Heart left ventricle (tissue), 13 donors: ENCODE measurements at regions not wholly inside any gene's neighbourhood (a gene's known extent, or its start where the extent isn't known, plus 50 kb on each side); places are given as distances from the start of the nearest gene placed in this dataset.

Source experiments
- CTCF ChIP-seq, 12 donors: fragments of 200-600 bp; sonication (generic) in 4 of 12; IDR thresholded peaks; one replicate each; pipeline versions ENCODE4 v1.5.0 to v1.8.0; 2018 to 2022; ENCODE audit warnings: antibody characterized with exemption in 12 of 12, mild to moderate bottlenecking in 5 of 12
- POLR2A ChIP-seq, 2 donors: fragments of 450-650 bp; IDR thresholded peaks; one replicate each; pipeline ENCODE4 v1.6.1; 2017; ENCODE audit warnings: antibody characterized with exemption in 2 of 2, mild to moderate bottlenecking in 2 of 2, moderate library complexity in 2 of 2
- donor health status: ischemic (EF 13 %, LVEDD 7.1; RV severe dilation, severe dysfunction).
- donor health status: DM: no; HTN: yes; CAD: no.
- donor health status: DM: no; HTN: no; CAD: no.
- donor health status: ischemic (EF 25% LVEDD 6.9; RV normal size, moderate dysfunction).
- donor health status: ischemic (EF 25% LVEDD 5.7; RV mildly dilated, moderate dysfunction).
- donor health status: ischemic (EF 35%, LVEDD 5.7; RV mildly dilated, moderate dysfunction).
- donor health status: nonischemic (EF 11% LVEDD 7.7; RV severe dilation, severe dysfunction).
- donor health status: DM: yes; HTN: yes; CAD: no.
- donor health status: PGD.
- donor health status: ischemic (EF 29% LVEDD 5.4; RV normal size, mild dysfunction).
- donor health status: nonischemic (EF 23%, LVEDD 6.1; RV moderate dilation, normal function).

- TF ChIP-seq CTCF (IDR thresholded peaks at IDR 0.05) (no peak), POLR2A (IDR thresholded peaks at IDR 0.05) (no peak)
These were observed 679.8 kb upstream of the KIF2B start for GRCh38 chr17:53142890-53143289.
